Stimulated activated CD8-positive, alpha-beta memory T cell treated with anti-CD3 and anti-CD28 coated beads, Interleukin-7, amount 100 ng/mL, for 4 hours (primary cell): ENCODE measurements at regions not wholly inside any gene's neighbourhood (a gene's known extent, or its start where the extent isn't known, plus 50 kb on each side); places are given as distances from the start of the nearest gene placed in this dataset.

ENCODE experiments used
- DNase-seq, 2 donors: peaks; one replicate each; pipeline ENCODE4 v3.0.0-alpha.2; 2020; ENCODE audit warnings: low read depth in 2 of 2

DNA sequence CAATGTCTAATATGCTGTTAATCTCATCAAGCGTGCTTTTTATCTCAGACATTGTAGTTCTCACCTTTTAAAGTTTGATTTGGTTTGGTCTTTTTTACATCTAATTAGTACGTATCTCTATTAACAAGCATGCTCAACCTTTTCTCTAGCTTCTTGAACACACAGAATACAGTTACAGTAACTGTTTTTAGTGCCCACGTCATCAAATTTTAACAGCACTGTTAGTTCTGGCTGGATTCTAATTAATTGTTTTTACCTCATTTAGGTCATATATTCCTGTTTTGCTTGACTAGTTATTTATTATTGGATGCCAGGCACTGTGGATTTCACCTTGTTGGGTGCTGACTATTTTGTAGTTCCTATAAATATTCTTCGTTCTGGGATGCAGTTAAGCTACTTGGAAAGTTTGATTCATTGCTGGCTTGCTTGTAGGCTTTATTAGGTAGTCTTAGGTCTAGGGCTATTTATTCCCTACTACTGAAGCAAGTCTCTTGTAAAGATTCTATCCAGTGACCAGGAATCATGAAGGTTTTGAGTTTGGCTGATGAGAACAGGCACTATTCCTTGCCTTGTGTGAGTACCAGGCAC is 263.0 kb downstream of the ETAA1 start:
- DNase-seq: no peak

DNA sequence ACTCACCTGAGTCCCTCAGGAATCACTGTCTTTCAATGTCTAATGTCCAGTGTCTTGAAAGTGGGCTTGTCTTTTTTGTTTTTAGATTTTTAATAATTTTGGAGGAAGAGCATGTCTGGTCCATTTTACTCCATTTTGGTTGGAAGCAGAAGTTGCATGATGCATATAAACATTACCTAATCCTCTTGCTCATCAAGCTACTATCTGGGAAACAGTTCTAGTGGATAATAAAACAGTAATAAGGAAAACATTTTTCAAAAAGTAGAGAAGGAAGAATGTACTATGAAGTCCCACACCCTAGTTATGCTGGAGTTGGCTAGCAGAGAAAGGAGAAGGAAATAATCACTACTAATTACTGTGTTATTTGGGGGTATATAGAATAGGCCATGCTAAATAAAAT is 263.7 kb downstream of the ETAA1 start:
- DNase-seq: no peak

DNA sequence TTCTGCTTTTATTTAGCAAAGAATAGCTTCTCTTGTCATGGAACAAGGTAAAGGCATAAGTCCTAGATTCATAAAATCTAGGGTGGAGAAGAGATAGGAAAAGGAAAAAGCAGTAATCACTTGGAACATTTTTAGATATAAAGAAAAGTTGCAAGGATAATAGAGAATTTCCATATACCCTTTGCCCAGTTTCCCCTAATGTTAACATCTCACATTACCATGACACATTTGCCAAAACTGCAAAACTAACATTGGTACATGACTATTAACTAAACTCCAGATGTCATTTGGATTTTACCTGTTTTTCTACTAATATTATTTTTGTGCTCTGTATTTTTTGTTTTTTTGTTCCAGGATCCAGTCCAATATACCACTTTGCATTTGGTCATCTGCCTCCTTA is 265.1 kb downstream of the ETAA1 start:
- no peak for DNase-seq

DNA sequence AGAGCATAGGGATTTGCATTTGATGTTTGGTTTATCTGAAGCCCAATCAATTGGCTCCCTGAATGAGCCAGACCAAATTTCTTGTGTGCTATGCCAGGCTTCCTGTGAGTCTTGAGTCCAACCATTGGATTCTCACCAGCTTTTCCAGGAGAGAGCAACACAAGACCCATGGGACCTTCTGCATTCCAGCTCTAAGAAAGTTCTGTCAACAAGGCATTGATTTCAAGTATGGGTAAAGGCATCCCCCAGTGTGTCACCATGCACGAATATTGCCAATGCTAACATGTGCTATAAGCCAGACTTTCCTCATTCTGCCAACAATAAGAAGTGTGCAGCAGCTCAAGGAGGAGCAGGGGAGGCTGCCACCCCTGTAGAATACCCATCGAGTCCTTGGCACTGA is 266.6 kb downstream of the ETAA1 start:
- DNase-seq: no peak

DNA sequence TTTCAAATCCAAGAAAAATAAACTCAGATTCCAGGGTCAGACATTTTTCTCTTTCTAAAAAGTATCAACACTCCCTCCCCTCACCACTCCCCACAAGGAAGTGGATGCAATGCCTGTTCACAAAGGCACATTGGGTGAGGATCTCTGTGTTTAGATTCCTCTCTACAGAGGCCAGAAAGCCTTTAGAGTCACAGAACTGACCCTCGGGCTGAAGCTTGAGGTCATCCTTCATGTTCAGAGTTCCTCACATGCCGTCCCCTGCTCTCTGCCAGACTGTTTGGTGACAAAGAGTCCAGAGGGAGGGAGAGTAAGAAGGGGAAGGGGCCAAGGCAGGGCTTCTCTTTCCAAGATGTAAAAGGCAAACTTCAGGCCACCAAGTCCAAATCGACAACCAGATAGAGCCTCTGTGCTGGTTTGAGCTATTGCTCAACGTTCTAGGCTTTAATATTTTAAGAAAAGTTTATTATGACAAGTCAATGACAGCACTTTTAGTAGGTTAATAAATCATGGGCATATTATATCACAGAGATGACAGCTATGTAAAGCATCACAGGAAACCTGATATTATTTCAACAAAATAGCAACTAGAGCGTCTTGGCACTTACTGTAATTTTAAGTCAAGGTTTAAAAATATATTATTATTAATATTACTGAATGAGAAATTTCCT is 269.4 kb downstream of the ETAA1 start:
- DNase-seq: no peak

DNA sequence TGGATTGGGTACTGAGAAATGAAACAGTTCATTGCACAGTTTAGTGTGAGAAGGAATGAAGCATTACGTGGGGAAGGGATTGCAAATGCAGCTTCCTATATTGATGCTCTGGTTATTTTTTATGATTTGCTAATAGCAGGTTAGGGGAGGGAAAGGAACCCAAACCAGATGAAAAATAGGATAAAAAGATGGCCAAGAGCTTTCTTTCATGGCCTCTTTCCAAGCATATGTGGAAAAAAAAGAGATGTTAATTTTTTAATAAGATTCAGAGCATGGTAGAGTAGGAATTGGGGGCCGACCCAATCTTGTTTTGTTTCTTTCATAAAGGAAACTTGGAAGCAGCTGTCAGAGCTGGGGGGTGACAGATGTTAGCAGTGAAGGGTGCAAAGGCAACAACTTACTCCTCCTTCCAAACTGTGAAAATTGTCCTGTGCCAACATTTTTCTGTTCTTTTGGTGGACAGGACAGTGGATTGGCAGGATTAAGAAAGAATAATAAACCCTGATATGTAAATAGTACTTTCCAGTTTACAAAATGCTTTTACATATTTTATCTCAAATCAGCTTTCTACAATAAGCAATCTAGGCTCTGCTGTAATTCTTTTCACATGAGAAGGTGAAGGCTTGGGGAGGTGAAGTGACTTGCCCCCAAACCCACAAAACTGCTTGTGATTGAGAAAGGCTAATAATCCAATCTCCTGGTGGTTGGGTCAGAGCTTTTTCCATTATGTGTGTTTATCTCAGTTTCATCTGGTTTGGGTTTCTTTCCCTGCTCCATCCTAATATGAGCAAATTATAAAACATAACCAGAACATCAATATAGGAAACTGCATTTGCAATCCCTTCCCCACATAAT is 270.1 kb downstream of the ETAA1 start:
- DNase-seq: no peak

DNA sequence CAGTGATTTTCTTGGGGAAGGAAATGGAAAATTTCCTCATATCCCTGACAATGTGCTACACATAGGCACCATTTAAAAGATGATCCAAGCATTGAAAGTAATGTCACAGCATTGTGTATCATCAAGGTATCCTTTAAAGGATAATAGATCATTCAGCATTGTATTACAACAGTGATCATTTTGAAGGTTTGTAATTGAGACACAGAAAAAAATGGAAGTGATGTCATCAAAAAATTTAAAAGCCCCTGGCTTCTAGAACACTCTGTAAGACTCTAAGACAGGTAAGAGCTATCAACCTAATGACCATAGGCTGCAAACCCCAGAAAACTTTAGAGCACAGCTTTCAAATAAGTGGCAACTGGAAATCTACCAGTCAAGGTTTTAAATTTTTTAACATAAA is 271.4 kb downstream of the ETAA1 start:
- no peak for DNase-seq

DNA sequence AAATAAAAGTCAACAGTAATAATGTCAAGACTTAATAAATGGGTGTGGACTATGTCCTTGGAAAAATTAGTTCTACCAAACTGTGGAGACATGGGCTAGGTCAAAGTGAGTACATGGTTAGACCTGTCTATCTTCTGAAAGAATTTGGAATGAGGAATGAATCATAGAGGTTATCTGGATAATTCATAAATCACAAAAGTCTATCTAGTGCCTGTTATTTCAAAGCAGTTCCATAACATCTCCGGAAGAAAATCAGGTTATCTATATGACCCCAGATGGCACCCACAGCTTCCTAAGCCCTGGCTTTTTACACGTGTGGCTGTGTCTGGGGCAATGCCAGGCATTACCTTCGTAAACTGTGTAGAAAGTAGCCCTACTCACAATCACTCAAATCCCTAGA is 272.0 kb downstream of the ETAA1 start:
- DNase-seq: no peak

DNA sequence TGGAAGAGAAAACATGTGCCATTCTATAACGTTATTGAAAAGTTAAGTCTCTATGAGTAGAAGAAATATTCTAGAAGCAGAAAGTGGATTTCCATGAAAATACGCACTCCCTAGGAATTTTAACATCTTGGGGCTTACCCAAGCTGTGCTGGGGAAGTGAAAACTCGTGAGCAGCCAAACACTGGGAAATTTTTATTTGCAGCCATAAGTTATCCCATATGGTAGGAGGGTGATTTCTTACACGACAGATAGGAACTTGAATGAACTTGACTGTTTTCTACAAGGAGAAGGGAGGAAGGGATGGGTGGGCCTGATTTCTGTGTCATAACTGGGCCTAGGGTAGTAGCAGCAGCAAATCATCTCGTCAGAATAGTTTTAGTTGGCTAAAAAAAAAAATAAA is 272.6 kb downstream of the ETAA1 start:
- DNase-seq: no peak

DNA sequence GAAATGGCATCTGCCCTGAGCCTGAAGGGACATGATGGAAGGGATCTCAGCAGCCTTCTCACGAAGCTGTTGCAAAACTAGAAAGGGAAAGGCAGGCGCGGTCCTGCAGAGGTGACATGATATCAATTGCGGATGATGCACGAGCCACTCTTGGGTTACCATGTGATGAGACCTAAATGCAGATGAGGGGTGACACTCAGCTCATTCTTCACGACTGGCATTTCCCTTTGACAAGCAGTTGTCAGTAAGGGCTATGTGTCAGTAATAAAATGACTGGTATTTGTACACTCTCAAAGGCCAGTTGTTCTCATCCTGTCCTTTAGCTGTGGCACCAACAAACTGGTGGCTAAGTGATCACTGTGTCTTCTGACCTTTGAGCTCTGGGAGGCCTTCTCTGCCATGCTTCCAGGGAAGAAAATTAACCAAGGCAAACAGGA is 273.6 kb downstream of the ETAA1 start:
- DNase-seq: no peak

DNA sequence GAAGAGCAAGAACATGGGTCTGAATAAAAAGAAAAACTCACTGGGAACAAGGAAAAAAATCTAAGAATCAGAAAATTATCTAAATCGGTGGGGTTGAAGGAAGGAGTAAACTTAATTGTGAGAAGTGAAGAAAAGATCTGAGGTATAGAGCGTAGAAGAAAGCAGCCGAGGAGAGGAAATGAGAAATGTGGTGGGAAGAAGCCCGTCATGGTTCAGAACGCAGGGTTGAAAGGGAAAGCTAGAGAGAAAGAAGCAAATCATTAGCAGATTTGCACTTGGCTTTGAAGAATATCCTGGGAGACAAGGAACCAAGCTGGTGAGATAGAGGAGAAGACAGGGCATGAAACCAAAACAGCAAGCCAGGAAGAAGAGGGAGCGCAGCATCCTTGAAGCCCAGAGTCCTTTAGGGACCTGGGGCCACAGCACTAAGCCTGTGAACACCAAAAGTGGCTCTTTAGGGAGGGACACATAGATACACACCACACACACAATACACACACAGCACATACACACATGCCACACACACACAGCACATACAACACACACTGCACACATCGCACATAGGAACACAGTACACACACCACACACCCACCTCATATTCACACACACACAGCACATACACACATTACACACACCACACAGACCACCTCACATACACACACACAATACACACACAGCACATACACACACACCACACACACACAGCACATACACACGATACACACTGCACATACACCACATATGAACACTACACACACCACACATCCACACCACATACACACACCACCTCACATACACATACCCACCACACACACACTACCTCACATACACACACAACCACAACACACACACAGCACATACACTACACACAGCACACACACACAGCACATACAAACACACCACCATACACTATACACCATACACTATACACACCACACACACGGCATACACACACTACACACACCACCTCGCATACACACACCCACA is 274.6 kb downstream of the ETAA1 start:
- no peak for DNase-seq

DNA sequence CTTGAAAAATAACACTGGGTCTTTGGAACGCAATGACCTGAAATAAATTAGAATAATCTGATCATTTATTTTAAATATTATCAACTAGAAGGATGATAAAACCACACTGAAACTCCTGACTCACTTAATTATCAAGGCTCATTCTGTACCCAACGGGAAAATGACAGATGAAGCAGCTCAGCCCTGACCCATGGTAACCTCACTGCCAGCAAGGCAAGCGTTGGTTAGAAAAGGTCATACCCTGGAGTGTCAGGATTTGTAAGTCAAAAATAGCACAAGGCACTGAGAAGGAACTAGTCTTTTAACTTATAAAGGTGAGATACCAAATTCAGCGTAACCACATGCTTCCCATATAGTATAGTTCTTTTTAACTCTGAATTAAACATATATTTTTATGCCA is 277.5 kb downstream of the ETAA1 start:
- no peak for DNase-seq

DNA sequence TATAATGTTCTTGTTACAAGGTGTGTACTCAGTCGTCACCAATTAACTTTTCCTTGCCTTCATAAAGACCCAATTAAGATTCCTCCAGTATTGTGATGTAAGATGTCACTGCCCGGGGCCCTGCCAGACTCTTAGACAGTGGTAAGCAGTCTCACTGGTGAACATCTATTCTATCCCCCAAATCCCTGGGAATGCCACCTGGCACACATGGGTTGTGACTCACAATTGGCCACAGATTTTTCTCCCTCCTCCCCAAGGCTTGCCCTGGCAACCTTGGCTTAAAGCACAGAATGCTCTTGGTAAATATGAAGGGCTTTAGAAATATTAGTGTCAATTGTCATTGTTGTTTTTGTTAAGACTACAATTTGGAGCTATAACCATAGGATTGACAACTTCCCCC is 287.9 kb downstream of the ETAA1 start:
- no peak for DNase-seq

DNA sequence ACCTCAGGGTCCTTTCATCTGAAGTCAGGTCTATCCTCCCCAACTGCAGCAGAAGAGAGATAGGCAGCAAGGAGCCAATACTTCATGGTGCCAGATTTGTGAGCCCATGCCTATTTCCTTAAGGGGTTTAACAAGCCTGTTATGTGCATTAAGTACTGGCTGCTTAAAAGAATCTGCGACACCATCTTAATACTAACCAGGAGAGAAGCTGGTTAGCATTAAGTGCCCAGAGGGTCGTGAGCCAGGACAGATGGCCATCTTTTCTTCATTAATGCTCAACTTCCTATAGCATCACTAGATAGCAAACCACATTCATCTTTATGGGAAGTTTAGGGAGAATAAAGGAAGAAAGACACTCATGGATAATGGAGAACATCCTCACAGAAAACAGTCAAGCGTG is 289.1 kb downstream of the ETAA1 start:
- DNase-seq: no peak

DNA sequence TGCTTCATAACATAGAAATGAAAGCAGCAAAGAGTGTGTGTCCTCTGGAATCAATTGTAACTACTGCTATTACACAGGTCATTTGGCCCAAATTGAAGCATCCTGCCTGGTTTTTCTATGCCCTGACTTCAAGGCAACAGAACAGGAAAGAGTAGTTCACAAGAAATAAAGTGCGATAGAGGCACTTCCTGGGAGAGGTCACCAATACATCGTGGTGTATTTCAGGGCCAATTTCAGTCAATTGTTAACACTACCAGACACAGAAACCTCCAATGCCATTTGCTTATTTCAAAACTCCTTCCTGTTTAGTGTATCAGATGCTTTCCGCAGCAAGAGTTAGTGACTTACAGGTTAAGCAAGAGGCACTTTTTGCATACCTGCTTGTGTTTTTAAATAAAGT is 292.1 kb downstream of the ETAA1 start:
- no peak for DNase-seq

DNA sequence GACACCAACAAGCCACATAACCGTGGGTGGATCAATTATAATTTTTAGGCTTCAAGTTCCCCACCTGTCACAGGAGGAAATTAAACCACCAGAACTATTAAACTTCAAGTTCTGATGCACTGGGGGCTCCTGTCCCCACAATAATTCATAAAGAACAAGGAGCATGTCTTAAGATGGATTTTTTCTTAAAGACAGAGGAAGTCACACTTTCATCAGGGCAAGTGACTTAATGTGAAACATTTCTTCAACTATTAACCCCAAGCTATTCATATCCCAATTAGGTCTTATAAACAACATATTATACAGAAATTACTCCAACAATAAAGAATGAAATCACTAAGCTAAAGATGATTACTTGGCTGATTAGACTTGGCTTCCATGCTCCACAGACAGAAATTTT is 292.5 kb downstream of the ETAA1 start:
- no peak for DNase-seq

DNA sequence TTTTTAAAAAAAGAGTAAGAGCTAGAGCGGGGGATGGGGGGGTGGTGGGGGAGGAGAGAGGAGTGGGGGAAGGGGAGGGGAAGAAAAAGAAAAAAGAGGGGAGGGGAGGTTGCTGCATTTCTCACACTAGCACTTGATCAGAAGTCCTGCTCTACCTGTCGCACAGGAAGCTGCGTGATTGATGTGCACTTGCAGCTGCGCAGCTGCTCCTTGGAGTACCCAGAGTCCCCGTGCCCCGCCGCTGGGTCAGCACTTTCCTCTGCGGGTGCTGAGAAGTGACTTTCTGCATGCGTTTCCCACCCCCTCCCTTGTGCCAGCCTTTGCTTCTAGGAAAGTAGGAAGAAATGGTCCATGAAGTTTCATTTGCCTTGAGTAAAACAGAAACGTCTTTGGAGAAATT is 297.3 kb downstream of the ETAA1 start:
- no peak for DNase-seq

DNA sequence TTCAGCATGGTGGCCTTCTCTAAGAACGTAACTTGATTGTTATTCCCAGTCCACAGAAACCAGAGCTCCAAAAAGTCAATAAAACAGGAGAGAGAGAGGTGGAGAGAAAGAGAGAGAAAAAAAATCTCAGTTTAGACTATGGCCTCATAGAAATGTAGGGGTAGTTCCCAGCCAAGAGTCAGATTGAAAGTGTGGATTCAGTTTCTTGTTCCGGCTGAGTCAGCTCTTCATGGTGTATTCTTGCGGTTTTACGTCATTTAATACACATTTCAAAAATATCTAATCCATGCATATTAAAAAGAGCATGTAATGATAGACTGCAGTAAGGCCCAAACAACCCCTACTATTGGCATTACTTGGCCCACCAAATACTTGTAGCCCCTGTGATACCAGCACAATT is 303.9 kb downstream of the ETAA1 start:
- DNase-seq: no peak

DNA sequence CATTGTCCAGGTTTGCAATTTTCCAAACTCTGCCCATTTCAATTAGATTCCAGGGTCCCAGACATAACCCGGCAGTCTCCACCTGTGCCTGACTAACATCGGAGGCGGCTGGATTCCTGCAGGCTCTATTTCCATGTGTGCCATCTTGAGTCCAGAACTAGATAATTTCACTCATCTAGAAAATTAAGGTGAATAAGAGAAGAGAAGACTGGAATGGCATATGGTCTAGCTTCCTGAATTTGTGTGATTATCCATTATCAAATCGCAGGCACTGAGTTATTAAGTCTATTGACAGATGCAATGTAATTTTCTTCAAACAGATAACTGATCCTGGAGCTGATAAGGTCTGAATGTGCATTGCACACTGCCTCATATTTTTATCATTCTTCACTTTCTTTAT is 305.2 kb downstream of the ETAA1 start:
- DNase-seq: no peak

DNA sequence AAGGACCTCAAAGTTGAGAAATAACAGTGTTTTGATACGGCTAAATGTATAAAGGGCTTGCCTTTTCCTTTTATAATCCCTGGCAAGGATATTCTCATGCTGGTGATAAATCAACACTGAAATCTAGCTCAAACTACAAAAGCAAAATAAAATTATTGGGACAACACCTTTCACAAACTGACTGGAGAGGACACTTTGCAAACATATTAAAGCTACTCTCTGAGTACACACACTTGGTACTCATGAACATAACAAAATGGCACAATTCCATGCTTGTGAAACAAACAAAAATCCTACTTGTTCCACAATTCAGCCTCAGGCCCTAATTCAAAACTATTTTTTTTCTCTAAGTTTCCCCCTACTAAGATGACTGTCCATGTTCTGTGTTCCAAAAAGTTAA is 305.8 kb downstream of the ETAA1 start:
- no peak for DNase-seq

DNA sequence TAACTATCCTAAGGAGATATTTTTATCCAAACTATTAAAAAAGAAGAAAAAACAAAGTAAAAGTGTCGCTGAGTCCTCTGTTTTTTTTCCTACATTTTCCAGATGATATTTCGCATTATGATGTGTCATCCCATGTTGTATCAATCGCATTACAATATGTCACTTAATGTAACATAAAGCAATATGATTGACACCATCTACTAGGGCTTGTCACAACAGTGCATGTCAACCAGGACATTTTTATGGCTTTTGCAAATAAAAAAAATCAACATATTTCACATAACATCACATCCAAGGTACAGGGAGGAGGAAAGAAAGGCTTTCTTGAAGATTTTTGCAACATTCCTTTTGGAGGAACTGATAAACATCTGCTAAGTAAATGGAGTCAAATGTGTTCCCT is 308.9 kb downstream of the ETAA1 start:
- no peak for DNase-seq

DNA sequence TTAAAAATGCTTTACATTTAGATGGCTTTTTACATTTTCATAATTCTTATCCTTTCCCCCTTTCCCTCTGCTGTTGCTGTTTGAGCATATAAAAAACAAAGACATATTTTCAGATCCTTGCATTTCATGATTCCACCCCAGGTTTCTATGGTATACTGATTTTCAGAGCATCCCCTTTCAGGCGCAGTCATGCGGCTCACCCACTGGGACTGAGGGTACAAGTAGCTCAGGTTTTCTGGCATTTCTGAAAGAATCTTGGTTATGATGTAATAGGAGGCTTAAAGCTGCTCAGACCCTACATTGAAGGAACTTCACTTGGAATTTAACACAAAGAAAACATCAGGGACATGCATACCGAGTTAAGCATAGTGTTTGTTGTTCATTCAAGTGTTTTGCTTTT is 310.8 kb downstream of the ETAA1 start:
- DNase-seq: no peak
